HG02623 (cell line): ENCODE measurements at regions not wholly inside any gene's neighbourhood (a gene's known extent, or its start where the extent isn't known, plus 50 kb on each side); places are given as distances from the start of the nearest gene placed in this dataset.
"Not testable (repeated sequence)": the region's sequence is repeated elsewhere in the genome, so short reads cannot be mapped to it uniquely, and the experiment has no call there.

Experiments used
- ATAC-seq: cut with Tn5 transposase; IDR thresholded peaks from one replicate; pipeline ENCODE4 v1.9.1; 2021; ENCODE audit warnings: moderate library complexity; ENCODE audit not compliant: unreplicated experiment

GRCh38 chr5:163248871-163249270 is 188.5 kb upstream of the CCNG1 start:
- ATAC-seq: no peak

- ATAC-seq: no peak
These were observed 184.4 kb upstream of the CCNG1 start for GRCh38 chr5:163252950-163253349.

GRCh38 chr5:163259495-163259894 is 177.9 kb upstream of the CCNG1 start:
- no peak for ATAC-seq

GRCh38 chr5:163260471-163260870 is 176.9 kb upstream of the CCNG1 start:
- no peak for ATAC-seq

- no peak for ATAC-seq
These were observed 176.4 kb upstream of the CCNG1 start for GRCh38 chr5:163260961-163261360.

GRCh38 chr5:163261647-163262269 is 175.6 kb upstream of the CCNG1 start:
- ATAC-seq: no peak

- ATAC-seq: not testable (repeated sequence)
These were observed 171.1 kb upstream of the CCNG1 start for GRCh38 chr5:163266249-163266648.

GRCh38 chr5:163269624-163270023 is 167.8 kb upstream of the CCNG1 start:
- ATAC-seq: no peak

- ATAC-seq: no peak
These were observed 160.9 kb upstream of the CCNG1 start for GRCh38 chr5:163276466-163276865.

GRCh38 chr5:163280897-163281296 is 156.5 kb upstream of the CCNG1 start:
- ATAC-seq: not testable (repeated sequence)

- no peak for ATAC-seq
These were observed 155.9 kb upstream of the CCNG1 start for GRCh38 chr5:163281512-163281911.

- no peak for ATAC-seq
These were observed 143.6 kb upstream of the CCNG1 start for GRCh38 chr5:163293836-163294235.

GRCh38 chr5:163303718-163304117 is 133.7 kb upstream of the CCNG1 start:
- no peak for ATAC-seq

GRCh38 chr5:163305655-163306054 is 131.7 kb upstream of the CCNG1 start:
- no peak for ATAC-seq

- no peak for ATAC-seq
These were observed 131.0 kb upstream of the CCNG1 start for GRCh38 chr5:163306421-163306820.

- ATAC-seq: no peak
These were observed 127.5 kb upstream of the CCNG1 start for GRCh38 chr5:163309914-163310313.

- ATAC-seq: no peak
These were observed 126.4 kb upstream of the CCNG1 start for GRCh38 chr5:163310997-163311396.

- ATAC-seq: no peak
These were observed 124.8 kb upstream of the CCNG1 start for GRCh38 chr5:163312598-163312997.

GRCh38 chr5:163313049-163313448 is 124.3 kb upstream of the CCNG1 start:
- ATAC-seq: not testable (repeated sequence)

- ATAC-seq: not testable (repeated sequence)
These were observed 121.0 kb upstream of the CCNG1 start for GRCh38 chr5:163316374-163316773.

- no peak for ATAC-seq
These were observed 118.7 kb upstream of the CCNG1 start for GRCh38 chr5:163318707-163319106.

GRCh38 chr5:163321511-163321910 is 115.9 kb upstream of the CCNG1 start:
- no peak for ATAC-seq
